HG03103 (cell line): ENCODE measurements at regions not wholly inside any gene's neighbourhood (a gene's known extent, or its start where the extent isn't known, plus 50 kb on each side); places are given as distances from the start of the nearest gene placed in this dataset.
A peak's percentile ranks its signal among the peaks of the same experiment; 100 is the strongest.
"Not testable (repeated sequence)": the region's sequence is repeated elsewhere in the genome, so short reads cannot be mapped to it uniquely, and the experiment has no call there.

ENCODE experiments used
- ATAC-seq: cut with Tn5 transposase; IDR thresholded peaks from one replicate; pipeline ENCODE4 v1.9.1; 2021; ENCODE audit warnings: low read depth; ENCODE audit not compliant: unreplicated experiment

DNA sequence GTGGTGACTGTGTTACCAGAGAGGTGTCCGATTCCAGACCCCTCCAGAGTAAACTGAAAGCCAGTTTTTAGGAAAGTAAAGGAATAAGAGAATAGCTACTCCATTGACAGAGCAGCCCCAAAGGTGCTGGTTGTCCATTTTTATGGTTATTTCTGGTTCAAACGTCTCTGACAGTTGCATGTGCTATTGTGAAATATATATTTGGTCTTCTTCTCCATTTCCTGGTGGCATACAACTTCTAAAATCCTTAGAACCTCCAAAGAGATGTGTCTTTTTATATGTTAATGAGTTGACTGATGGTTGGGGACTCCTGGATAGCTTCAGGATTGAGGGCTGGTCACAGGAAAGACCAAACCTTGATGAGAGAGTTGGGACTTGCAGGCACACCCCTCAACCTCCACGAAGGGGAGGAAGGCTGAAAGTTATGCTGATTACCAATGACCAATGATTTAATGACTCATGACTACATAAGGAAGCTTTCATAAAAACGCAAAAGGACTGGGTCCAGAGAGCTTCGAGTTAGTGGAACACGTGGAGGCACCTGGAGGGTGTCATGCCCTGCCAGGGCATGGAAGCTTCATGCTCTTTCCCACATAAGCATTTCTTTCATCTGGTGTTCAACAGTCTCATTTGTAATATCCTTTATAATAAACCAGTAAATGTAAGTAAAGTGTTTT lies 100.7 kb downstream of the SLC16A1 start:
- ATAC-seq, result no peak

DNA sequence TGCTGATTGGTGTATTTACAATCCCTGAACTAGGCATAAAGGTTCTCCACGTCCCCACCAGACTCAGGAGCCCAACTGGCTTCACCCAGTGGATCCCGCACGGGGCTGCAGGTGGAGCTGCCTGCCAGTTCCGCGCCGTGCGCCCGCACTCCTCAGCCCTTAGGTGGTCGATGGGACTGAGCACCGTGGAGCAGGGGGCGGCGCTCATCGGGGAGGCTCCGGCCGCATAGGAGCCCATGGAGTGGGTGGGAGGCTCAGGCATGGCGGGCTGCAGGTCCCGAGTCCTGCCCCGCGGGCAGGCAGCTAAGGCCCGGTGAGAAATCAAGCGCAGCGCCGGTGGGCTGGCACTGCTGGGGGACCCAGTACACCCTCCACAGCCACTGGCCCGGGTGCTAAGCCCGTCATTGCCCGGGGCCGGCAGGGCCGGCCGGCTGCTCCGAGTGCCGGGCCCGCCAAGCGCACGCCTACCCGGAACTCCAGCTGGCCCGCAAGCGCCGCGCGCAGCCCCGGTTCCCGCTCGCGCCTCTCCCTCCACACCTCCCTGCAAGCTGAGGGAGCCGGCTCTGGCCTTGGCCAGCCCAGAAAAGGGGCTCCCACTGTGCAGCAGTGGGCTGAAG lies 101.5 kb downstream of the SLC16A1 start:
- ATAC-seq, result not testable (repeated sequence)

DNA sequence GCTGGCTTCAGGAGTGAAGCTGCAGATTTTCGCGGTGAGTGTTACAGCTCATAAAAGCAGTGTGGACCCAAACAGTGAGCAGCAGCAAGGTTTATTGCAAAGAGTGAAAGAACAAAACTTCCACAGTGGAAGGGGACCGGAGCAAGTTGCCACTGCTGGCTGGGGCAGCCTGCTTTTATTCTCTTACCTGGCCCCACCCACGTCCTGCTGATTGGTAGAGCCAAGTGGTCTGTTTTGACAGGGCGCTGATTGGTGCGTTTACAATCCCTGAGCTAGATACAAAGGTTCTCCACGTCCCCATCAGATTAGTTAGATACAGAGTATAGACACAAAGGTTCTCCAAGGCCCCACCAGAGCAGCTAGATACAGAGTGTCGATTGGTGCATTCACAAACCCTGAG lies 102.1 kb downstream of the SLC16A1 start:
- ATAC-seq, result not testable (repeated sequence)

DNA sequence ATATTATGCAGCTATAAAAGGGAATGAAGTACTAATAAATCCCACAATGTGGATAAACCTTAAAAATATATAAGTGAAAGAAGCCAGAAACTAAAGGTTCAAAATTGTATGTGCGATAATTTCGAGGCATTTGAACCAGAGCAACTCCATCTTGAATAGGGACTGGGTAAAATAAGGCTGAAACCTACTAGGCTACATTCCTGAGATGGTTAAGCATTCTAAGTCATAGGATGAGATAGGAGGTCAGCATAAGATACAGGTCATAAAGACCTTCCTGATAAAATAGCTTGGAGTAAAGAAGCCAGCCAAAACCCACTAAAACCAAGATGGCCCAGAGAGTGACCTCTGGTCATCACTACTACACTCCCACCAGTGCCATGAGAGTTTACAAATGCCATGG lies 103.1 kb downstream of the SLC16A1 start:
- no peak for ATAC-seq

DNA sequence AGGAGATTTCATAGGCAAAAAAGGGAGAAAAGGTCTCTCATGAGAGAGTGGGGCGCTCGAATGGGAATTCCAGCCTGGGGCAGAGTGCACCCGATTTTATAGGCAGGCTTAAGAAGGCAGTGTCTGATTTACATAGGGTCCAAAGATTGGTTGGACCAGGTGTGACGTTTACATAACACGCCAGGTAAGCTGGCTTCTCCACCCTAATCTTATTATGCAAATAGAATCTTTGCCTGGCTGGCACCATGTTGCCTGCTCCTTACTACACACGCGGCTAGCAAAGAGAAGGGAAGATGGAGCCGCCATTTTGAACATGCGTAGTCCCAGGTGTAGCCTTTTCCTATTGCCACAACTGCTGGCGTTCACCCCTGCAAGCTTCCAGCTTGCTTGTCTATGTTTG lies 103.7 kb downstream of the SLC16A1 start:
- ATAC-seq, result no peak

DNA sequence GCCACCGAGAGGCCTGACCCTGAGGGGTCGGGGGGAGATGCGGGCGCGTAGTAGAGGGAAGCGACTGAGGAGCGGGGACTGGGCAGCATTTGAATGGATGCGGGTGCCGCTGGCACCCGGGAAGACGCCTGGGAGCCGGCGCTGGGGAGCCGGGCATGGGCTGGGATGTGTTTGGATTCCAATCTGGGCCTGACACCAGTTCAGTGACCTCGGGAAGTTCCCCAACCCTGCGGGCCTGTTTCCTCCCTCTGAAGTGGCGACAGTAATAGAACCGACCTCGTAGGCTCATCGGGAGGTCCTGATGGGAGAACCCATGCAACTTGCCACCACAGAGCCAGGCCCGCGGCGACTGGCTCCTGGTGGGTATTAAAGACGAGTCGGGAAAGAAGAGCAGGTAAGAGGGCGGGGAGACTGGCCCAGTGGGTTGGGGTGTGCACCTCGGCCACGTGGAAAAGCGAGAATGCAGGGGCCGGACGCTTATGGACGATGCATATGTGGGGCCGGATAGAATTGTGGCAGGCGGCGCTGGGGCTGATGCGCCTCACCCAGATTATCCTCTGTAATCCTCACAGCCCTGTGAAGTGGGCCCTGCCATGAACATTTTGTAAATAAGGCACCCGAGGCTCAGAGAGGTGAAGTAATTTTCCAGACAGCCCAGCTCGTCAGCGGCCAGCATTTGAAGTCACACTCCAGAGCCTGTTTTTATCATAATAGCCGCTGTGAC lies 105.8 kb downstream of the SLC16A1 start:
- no peak for ATAC-seq

DNA sequence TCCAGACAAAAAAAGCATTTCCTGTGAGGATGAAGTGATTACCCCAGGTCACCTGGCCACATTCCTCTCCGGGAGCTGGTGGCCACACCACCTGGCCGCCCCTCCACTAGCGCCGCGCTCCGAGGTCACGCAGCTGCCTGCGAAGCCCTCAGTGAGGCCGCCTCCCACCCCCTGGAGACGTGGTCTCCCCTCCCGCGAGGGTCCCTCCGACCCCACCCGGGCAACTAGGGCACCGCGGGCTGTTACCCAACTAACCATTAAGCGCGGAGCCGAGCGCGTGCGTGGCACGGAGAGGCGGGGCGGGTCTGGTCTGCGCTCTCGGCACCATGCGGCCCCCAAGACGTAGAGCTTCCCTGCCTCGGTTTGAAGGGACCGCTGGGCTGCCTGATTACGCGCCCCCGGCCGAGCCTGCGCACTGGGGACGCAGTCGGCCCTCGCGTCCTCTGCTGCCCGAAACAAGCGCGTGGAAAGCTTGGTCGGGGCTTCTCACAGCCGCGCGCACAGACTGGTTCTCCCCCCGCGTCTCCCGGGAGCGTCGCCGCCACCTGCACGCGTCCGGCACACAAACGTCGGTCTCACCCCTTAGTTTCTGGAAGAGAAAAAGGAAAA lies 106.5 kb downstream of the SLC16A1 start:
- ATAC-seq, result no peak

DNA sequence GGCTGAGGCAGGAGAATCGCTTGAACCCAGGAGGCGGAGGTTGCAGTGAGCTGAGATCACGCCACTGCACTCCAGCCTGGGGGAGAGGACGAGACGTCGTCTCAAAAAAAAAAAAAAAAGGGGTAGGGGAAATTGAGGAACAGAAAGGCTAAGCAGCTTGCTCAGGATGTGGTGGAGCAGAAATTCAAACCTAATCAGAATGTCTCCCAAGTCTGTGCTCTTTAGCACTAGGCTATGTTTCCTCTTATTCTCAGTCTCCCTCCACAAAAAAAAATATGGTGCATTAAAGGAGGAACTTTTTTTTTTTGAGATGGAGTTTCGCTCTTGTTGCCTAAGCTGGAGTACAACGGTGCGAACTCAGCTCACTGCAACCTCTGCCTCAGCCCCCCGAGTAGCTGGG lies 114.2 kb downstream of the SLC16A1 start:
- no peak for ATAC-seq

DNA sequence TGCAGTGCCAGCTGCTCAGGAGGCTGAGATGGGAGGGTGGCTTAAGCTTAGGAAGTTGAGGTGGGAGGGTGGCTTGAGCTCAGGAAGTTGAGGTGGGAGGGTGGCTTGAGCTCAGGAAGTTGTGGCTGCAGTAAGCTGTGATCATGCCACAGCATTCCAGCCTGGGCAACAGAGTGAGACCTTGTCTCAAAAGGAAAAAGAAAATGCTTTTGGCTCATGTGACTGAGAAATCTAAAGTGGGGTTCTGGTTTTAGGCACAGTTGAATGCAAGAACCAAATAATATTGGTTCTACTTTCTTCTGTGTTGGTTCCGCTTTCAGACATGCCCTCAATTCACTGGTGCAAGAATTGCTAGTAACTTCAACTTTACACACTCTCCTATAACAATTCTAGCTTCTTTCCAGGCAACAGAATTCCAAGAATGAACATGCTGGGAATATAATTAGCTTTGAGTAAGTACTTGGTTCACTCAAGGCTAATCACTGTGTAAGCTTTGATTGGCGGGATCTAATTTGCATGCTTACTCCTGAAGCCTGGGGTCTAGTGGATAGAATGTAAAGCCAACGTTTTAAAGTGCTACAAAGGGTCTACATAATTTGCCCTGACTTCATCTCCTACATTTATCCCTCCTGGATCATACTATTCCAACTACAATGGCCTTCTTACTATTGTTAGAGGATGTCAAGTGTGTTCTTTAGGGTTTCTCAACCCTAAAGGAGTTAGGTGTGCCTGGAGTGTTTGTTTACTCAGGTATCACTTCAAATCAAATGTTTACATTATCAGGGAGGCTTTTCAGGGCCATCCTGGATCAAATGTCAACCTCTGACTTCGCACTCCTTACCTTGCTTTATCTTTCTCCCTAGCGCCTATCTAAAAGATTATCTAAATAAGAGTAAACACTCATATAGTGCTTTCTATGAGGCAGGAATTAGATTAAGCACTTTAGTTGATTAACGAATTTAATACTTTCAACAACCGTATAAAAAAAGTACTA lies 115.1 kb downstream of the SLC16A1 start:
- ATAC-seq, result peak; percentile 52

DNA sequence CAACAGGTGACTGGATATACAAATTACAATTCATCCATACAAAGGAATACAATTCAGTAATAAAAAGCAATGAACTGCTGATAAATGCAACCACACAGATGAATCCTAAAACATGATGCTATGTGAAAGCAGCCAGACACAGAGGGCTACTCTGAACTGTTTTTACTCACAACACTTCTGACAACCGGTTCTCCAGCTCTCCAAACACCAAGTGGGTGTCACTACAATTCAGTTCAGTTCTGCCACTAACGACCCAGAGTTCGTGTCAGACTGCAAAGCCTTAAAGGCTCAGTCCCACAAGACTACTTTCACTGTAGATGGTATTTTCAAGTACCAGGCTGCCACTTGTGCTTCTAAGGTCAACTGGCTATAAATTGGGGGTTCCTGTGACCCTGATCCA lies 119.4 kb downstream of the SLC16A1 start:
- ATAC-seq, result no peak

DNA sequence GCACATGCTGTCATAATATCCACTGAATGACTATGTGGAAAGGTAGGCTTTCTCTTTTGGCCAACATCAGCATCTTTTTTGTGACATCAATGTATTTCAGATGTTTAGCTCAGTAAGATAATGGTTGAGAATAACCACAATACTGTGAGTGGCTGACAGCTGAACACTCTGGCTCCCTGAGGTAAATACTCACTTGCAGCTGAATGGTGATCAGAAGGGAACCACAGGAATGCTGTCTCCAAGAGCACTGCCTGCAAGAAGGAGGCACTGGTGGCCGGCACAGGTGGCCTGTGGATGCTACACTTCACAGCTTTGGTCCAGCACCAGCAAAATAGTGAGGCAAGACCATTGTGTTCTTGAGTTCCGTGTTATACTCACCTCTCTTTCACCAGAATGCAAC lies 118.7 kb upstream of the PPM1J start:
- no peak for ATAC-seq

DNA sequence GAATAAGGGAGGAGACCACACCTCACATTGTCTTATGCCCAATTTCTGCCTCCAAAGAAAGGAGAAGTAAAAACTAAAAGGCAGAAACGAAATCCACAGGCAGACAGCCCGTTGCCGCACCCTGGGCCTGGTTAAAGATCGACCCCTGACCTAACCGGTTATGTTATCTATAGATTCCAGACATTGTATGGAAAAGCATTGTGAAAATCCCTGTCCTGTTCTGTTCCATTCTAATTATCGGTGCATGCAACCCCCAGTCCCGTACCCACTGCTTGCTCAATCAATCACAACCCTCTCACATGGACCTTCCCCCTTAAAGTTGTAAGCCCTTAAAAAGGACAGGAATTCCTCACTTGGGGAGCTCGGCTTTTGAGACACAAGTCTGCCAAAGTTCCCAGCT lies 117.1 kb upstream of the PPM1J start:
- not testable (repeated sequence) for ATAC-seq

DNA sequence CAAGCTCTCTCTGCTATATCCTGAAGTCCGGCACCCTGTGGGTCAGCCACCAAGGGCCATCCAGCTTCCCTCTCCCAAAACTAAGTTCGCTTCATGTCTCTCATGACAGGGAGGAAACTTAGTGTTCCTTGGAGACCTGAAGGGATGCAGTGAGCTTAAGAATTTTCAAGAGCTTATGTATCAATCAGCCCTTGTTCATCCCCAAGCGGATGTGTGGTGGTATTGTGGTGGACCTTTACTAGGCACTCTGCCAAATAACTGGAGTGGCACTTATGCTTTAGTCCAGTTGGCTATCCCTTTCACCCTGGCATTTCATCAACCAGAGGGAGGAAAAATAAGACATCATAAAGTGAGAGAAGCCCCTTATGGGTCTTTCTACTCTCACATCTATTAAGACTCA lies 114.6 kb upstream of the PPM1J start:
- ATAC-seq, result not testable (repeated sequence)

DNA sequence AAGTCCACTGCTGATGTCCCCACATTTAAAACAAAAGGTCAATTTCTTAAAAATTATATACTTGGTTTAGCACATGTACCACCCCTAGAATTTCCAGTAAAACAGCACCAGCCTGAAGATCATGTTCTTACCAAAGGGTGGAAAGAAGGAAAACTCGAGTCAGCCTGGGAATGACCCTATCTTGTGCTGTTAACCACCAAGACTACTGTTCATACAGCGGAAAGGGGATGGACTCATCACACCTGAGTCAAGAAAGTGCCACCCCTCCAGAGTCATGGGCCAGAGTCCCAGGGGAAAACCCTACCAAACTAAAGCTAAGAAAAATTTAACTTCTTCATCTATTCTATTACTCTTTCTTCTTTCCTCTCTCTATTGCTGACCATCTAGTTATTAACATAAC lies 113.6 kb upstream of the PPM1J start:
- no peak for ATAC-seq

DNA sequence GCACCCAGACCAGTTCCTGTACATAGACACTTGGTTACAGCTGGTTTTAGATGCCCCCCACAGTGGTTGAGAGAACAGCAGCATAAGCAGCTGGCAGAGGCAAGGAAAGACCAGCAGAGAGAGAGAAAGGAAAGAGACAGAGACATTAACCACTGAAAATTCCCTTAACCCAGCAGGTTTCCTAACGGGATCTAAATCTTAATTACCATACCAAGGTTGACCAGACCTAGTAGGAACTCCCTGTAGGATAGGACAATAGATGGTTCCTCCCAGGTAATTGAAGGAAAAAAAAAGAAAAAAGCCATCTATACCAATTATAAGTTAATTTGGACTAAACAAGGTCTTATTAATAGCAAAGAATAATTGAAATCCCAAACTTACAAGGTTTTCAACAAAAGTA lies 112.3 kb upstream of the PPM1J start:
- not testable (repeated sequence) for ATAC-seq

DNA sequence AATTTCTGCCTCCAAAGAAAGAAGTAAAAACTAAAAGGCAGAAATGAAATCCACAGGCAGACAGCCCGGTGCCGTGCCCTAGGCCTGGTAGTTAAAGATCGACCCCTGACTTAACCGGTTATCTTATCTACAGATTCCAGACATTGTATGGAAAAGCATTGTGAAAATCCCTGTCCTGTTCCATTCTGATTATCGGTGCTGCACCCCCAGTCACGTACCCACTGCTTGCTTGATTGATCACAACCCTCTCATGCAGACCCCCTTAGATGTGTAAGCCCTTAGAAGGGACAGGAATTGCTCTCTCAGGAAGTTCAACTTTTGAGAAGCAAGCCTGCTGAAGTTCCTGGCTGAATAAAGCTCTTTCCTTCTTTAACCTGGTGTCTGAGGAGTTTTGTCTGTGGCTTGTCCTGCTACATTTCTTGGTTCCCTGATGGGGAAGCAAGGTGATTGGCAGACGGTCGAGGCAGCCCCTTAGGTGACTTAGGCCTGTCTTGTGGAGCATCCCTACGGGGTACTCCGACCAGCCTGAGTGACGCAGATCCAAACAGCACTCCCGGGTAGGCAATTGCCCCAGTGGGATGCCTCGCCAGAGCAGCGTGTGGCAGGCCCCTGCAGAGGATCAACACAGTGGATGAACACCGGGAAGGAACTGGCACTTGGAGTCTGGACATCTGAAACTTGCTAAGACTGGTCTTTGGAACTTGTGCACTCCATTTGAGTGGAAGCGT lies 111.2 kb upstream of the PPM1J start:
- ATAC-seq, result no peak

DNA sequence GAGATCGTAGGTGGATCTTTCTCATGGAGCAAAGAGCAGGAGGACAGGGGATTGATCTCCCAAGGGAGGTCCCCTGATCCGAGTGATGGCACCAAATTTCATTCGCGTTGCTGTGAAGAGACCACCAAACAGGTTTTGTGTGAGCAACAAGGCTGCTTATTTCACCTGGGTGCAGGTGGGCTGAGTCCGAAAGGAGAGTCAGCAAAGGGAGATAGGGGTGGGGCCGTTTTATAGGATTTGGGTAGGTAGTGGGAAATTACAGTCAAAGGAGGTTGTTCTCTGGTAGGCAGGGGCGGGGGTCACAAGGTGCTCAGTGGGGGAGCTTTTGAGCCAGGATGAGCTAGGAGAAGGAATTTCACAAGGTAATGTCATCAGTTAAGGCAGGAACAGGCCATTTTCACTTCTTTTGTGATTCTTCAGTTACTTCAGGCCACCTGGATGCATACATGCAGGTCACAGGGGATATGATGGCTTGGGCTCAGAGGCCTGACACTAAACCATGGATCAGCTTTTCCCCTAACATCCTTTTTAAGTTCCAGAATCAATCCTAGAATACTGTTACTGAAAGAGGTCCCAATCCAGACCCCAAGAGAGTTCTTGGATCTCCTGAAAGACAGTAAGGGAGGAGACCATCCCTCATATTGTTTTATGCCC lies 110.6 kb upstream of the PPM1J start:
- not testable (repeated sequence) for ATAC-seq

DNA sequence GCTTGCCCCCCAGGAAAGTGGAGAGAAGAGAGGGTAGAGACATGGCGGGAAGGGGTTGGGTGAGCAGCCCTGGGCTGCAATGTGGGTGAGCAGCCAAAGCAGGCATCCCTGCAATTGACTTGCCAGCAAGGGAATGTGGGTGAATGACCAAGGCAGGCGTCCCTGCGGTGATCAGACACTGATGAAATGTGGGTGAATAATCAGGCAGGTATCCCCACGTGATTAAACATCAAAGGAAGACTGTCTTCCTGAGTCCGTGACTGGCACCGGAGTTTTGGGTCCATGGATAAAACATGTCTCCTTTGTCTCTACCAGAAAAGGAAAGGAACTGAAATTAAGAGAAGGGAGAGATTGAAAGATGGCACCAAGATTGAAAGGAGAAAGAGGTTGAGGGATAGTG lies 109.9 kb upstream of the PPM1J start:
- not testable (repeated sequence) for ATAC-seq
